ENCODE measurements at regions not wholly inside any gene's neighbourhood (a gene's known extent, or its start where the extent isn't known, plus 50 kb on each side); places are given as distances from the start of the nearest gene placed in this dataset.

GRCh38 chr10:34001087-34001580 lies 666.7 kb upstream of the NRP1 start:
- Mint-ChIP-seq H3K9me3 (no peaks in the 10 kb centered on the region), H3K4me1 (ENCODE audit: low read depth) (no peaks in the 10 kb centered on the region), H3K36me3 (ENCODE audit: low read depth) (no peaks in the 10 kb centered on the region), H3K27me3 (ENCODE audit: low read depth) (no peaks in the 10 kb centered on the region), H3K27ac (no peak overlapping the region), H3K4me3 (no peak overlapping the region)

- no peak overlapping the region for H3K27ac Mint-ChIP-seq
- H3K9me3 Mint-ChIP-seq: no peaks in the 10 kb centered on the region
- no peaks in the 10 kb centered on the region for H3K4me1 Mint-ChIP-seq (ENCODE audit: low read depth)
- no peak overlapping the region for H3K4me3 Mint-ChIP-seq
- H3K27me3 Mint-ChIP-seq (ENCODE audit: low read depth): peaks cover 3% of the 10 kb centered on the region
- H3K36me3 Mint-ChIP-seq (ENCODE audit: low read depth): no peaks in the 10 kb centered on the region
Observed at GRCh38 chr10:33993917-33994316, 659.5 kb upstream of the NRP1 start.

- no peak overlapping the region for H3K27ac Mint-ChIP-seq
- H3K36me3 Mint-ChIP-seq (ENCODE audit: low read depth): no peaks in the 10 kb centered on the region
- no peaks in the 10 kb centered on the region for H3K4me1 Mint-ChIP-seq (ENCODE audit: low read depth)
- H3K27me3 Mint-ChIP-seq (ENCODE audit: low read depth): peaks cover 3% of the 10 kb centered on the region
- H3K4me3 Mint-ChIP-seq: no peak overlapping the region
- H3K9me3 Mint-ChIP-seq: no peaks in the 10 kb centered on the region
Observed at GRCh38 chr10:33991924-33992323, 657.5 kb upstream of the NRP1 start.

GRCh38 chr10:33986515-33986914 lies 652.0 kb upstream of the NRP1 start:
- no peaks in the 10 kb centered on the region for H3K4me1 Mint-ChIP-seq (ENCODE audit: low read depth)
- H3K9me3 Mint-ChIP-seq: no peaks in the 10 kb centered on the region
- H3K36me3 Mint-ChIP-seq (ENCODE audit: low read depth): no peaks in the 10 kb centered on the region
- H3K27ac Mint-ChIP-seq: no peak overlapping the region
- no peaks in the 10 kb centered on the region for H3K27me3 Mint-ChIP-seq (ENCODE audit: low read depth)
- H3K4me3 Mint-ChIP-seq: no peak overlapping the region

- Mint-ChIP-seq H3K27ac (no peak overlapping the region), H3K9me3 (no peaks in the 10 kb centered on the region), H3K4me3 (no peak overlapping the region), H3K4me1 (ENCODE audit: low read depth) (no peaks in the 10 kb centered on the region), H3K27me3 (ENCODE audit: low read depth) (no peaks in the 10 kb centered on the region), H3K36me3 (ENCODE audit: low read depth) (no peaks in the 10 kb centered on the region)
Observed at GRCh38 chr10:33986016-33986415, 651.5 kb upstream of the NRP1 start.

DNA sequence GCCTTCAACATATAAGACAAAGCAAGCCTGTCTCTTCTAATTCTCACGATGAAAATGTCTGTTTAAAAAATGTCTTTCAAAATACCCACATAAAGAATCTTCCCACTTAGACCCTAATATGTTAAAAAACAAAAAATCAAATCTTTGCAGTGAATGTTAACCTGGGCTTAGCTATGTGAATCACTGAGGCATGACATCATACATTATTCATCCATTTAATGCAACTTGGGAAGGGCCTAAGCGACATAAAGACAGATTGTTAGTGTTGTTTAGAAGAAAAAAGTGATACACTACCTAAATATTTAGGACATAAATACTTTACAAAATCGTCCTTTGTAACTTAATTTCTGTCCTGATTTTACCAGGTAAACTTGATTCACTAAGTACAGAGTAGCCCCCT lies 648.5 kb upstream of the NRP1 start:
- Mint-ChIP-seq H3K27ac (no peak overlapping the region), H3K4me1 (ENCODE audit: low read depth) (no peaks in the 10 kb centered on the region), H3K9me3 (no peaks in the 10 kb centered on the region), H3K36me3 (ENCODE audit: low read depth) (no peaks in the 10 kb centered on the region), H3K27me3 (ENCODE audit: low read depth) (no peaks in the 10 kb centered on the region), H3K4me3 (no peak overlapping the region)

GRCh38 chr10:33981301-33981700 lies 646.8 kb upstream of the NRP1 start:
- no peaks in the 10 kb centered on the region for H3K27me3 Mint-ChIP-seq (ENCODE audit: low read depth)
- no peak overlapping the region for H3K27ac Mint-ChIP-seq

GRCh38 chr10:33979195-33979594 lies 644.7 kb upstream of the NRP1 start:
- Mint-ChIP-seq H3K27ac (no peak overlapping the region), H3K9me3 (no peaks in the 10 kb centered on the region), H3K4me3 (no peak overlapping the region), H3K27me3 (ENCODE audit: low read depth) (no peaks in the 10 kb centered on the region), H3K36me3 (ENCODE audit: low read depth) (no peaks in the 10 kb centered on the region), H3K4me1 (ENCODE audit: low read depth) (no peaks in the 10 kb centered on the region)

More at GRCh38 chr10:33981301-33981700, 646.8 kb upstream of the NRP1 start:
- Mint-ChIP-seq H3K9me3 (no peaks in the 10 kb centered on the region), H3K4me3 (no peak overlapping the region), H3K36me3 (ENCODE audit: low read depth) (no peaks in the 10 kb centered on the region), H3K4me1 (ENCODE audit: low read depth) (no peaks in the 10 kb centered on the region)

DNA sequence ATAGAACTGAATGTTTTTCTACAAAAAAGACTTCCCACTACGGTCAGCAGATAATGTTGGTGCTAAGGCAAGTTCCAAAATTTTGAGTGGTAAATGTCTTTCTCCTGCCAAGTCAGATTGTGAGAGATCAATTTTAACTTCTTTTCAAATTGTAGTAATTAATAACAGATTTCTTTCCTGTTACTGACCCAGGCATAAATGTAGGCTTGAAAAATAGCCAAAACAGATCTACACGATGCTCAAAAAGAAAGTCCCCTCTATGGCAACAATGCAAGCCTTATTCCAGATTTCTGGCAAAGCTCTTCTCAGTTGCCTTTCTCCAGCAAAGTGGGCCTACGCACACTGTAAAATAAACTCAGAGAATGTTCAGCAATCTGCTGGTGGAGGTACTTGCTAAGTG lies 641.0 kb upstream of the NRP1 start:
- Mint-ChIP-seq H3K27me3 (ENCODE audit: low read depth) (no peaks in the 10 kb centered on the region), H3K4me1 (ENCODE audit: low read depth) (no peaks in the 10 kb centered on the region), H3K4me3 (no peak overlapping the region), H3K27ac (no peak overlapping the region), H3K9me3 (no peaks in the 10 kb centered on the region), H3K36me3 (ENCODE audit: low read depth) (no peaks in the 10 kb centered on the region)

DNA sequence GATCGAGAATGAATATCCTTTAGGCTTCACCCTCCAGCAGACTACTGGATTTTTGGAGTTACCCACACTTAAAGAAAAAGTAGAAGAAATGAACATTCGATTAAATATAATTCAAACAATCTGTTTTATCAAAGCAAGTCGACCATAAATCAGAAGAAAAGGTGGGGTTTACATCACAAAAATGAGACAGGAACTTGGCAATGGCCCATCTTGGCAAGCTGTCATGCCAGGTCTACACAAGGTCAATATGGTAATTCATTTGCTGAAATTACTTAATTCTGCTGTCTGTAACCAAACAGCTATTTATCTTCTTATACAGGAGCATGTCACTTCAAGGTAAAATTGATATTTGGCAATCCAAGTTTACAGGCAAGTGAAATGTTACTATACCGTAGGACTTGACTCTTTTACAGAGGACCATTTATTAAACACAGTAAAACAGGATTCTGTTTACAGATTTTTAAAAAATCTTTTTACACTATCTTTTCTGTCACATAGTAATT lies 640.6 kb upstream of the NRP1 start:
- H3K27me3 Mint-ChIP-seq (ENCODE audit: low read depth): no peaks in the 10 kb centered on the region
- H3K4me3 Mint-ChIP-seq: no peak overlapping the region

GRCh38 chr10:33968983-33969382 lies 634.5 kb upstream of the NRP1 start:
- H3K27ac Mint-ChIP-seq: no peak overlapping the region
- no peaks in the 10 kb centered on the region for H3K36me3 Mint-ChIP-seq (ENCODE audit: low read depth)
- no peaks in the 10 kb centered on the region for H3K27me3 Mint-ChIP-seq (ENCODE audit: low read depth)
- no peaks in the 10 kb centered on the region for H3K9me3 Mint-ChIP-seq
- H3K4me3 Mint-ChIP-seq: no peak overlapping the region
- no peaks in the 10 kb centered on the region for H3K4me1 Mint-ChIP-seq (ENCODE audit: low read depth)

More for the DNA sequence above, 640.6 kb upstream of the NRP1 start:
- H3K4me1 Mint-ChIP-seq (ENCODE audit: low read depth): no peaks in the 10 kb centered on the region
- no peaks in the 10 kb centered on the region for H3K9me3 Mint-ChIP-seq
- H3K27ac Mint-ChIP-seq: no peak overlapping the region
- H3K36me3 Mint-ChIP-seq (ENCODE audit: low read depth): no peaks in the 10 kb centered on the region

GRCh38 chr10:33967606-33968120 lies 633.2 kb upstream of the NRP1 start:
- Mint-ChIP-seq H3K27ac (no peak overlapping the region), H3K4me3 (no peak overlapping the region), H3K36me3 (ENCODE audit: low read depth) (no peaks in the 10 kb centered on the region), H3K9me3 (no peaks in the 10 kb centered on the region), H3K27me3 (ENCODE audit: low read depth) (no peaks in the 10 kb centered on the region), H3K4me1 (ENCODE audit: low read depth) (no peaks in the 10 kb centered on the region)

- no peaks in the 10 kb centered on the region for H3K4me1 Mint-ChIP-seq (ENCODE audit: low read depth)
- no peaks in the 10 kb centered on the region for H3K27me3 Mint-ChIP-seq (ENCODE audit: low read depth)
- no peak overlapping the region for H3K4me3 Mint-ChIP-seq
- no peak overlapping the region for H3K27ac Mint-ChIP-seq
- no peaks in the 10 kb centered on the region for H3K9me3 Mint-ChIP-seq
- no peaks in the 10 kb centered on the region for H3K36me3 Mint-ChIP-seq (ENCODE audit: low read depth)
Observed at GRCh38 chr10:33966946-33967345, 632.5 kb upstream of the NRP1 start.

- Mint-ChIP-seq H3K9me3 (no peaks in the 10 kb centered on the region), H3K27ac (no peak overlapping the region), H3K27me3 (ENCODE audit: low read depth) (no peaks in the 10 kb centered on the region), H3K4me1 (ENCODE audit: low read depth) (no peaks in the 10 kb centered on the region), H3K4me3 (no peak overlapping the region), H3K36me3 (ENCODE audit: low read depth) (no peaks in the 10 kb centered on the region)
Observed at GRCh38 chr10:33965795-33966581, 631.5 kb upstream of the NRP1 start.

- H3K4me3 Mint-ChIP-seq: no peak overlapping the region
- no peaks in the 10 kb centered on the region for H3K27me3 Mint-ChIP-seq (ENCODE audit: low read depth)
- H3K27ac Mint-ChIP-seq: no peak overlapping the region
- no peaks in the 10 kb centered on the region for H3K36me3 Mint-ChIP-seq (ENCODE audit: low read depth)
- no peaks in the 10 kb centered on the region for H3K4me1 Mint-ChIP-seq (ENCODE audit: low read depth)
- H3K9me3 Mint-ChIP-seq: no peaks in the 10 kb centered on the region
Observed at GRCh38 chr10:33963729-33964128, 629.3 kb upstream of the NRP1 start.
